ENCODE measurements at regions not wholly inside any gene's neighbourhood (a gene's known extent, or its start where the extent isn't known, plus 50 kb on each side); places are given as distances from the start of the nearest gene placed in this dataset.

- no peaks in the 10 kb centered on the region for H3K27me3 ChIP-seq (replicated peaks; ENCODE audit: control insufficient read depth, insufficient read depth, low read length)
- no peak for TF ChIP-seq CTCF (IDR thresholded peaks at IDR 0.05; ENCODE audit: insufficient read depth, low read length, poor library complexity, severe bottlenecking)
- no peak for DNase-seq (ENCODE audit: extremely low read depth, insufficient read length)
- H3K4me3 ChIP-seq (replicated peaks; ENCODE audit: low read depth, low read length), result no peak overlapping the region
- no peaks in the 10 kb centered on the region for H3K36me3 ChIP-seq (ENCODE audit: control insufficient read depth, insufficient read depth, low read length)
Measured at GRCh38 chr2:164138750-164139149, 402.9 kb upstream of the FIGN start.

GRCh38 chr2:164134336-164134735 lies 398.5 kb upstream of the FIGN start:
- H3K27me3 ChIP-seq (replicated peaks; ENCODE audit: control insufficient read depth, insufficient read depth, low read length), result no peaks in the 10 kb centered on the region
- no peaks in the 10 kb centered on the region for H3K36me3 ChIP-seq (ENCODE audit: control insufficient read depth, insufficient read depth, low read length)
- DNase-seq (ENCODE audit: extremely low read depth, insufficient read length), result no peak
- TF ChIP-seq CTCF (IDR thresholded peaks at IDR 0.05; ENCODE audit: insufficient read depth, low read length, poor library complexity, severe bottlenecking), result no peak
- H3K4me3 ChIP-seq (replicated peaks; ENCODE audit: low read depth, low read length), result no peak overlapping the region

GRCh38 chr2:164127971-164128527 lies 392.2 kb upstream of the FIGN start:
- H3K4me3 ChIP-seq (replicated peaks; ENCODE audit: low read depth, low read length), result no peak overlapping the region
- no peak for DNase-seq (ENCODE audit: extremely low read depth, insufficient read length)
- no peak for TF ChIP-seq CTCF (IDR thresholded peaks at IDR 0.05; ENCODE audit: insufficient read depth, low read length, poor library complexity, severe bottlenecking)
- no peaks in the 10 kb centered on the region for H3K27me3 ChIP-seq (replicated peaks; ENCODE audit: control insufficient read depth, insufficient read depth, low read length)
- H3K36me3 ChIP-seq (ENCODE audit: control insufficient read depth, insufficient read depth, low read length), result no peaks in the 10 kb centered on the region

- DNase-seq (ENCODE audit: extremely low read depth, insufficient read length), result no peak
- no peaks in the 10 kb centered on the region for H3K27me3 ChIP-seq (replicated peaks; ENCODE audit: control insufficient read depth, insufficient read depth, low read length)
- H3K36me3 ChIP-seq (ENCODE audit: control insufficient read depth, insufficient read depth, low read length), result no peaks in the 10 kb centered on the region
- no peak overlapping the region for H3K4me3 ChIP-seq (replicated peaks; ENCODE audit: low read depth, low read length)
- no peak for TF ChIP-seq CTCF (IDR thresholded peaks at IDR 0.05; ENCODE audit: insufficient read depth, low read length, poor library complexity, severe bottlenecking)
Measured at GRCh38 chr2:164126960-164127660, 391.3 kb upstream of the FIGN start.

GRCh38 chr2:164115806-164116205 lies 380.0 kb upstream of the FIGN start:
- DNase-seq (ENCODE audit: extremely low read depth, insufficient read length), result no peak
- H3K4me3 ChIP-seq (replicated peaks; ENCODE audit: low read depth, low read length), result no peak overlapping the region
- no peak for TF ChIP-seq CTCF (IDR thresholded peaks at IDR 0.05; ENCODE audit: insufficient read depth, low read length, poor library complexity, severe bottlenecking)
- no peaks in the 10 kb centered on the region for H3K27me3 ChIP-seq (replicated peaks; ENCODE audit: control insufficient read depth, insufficient read depth, low read length)
- H3K36me3 ChIP-seq (ENCODE audit: control insufficient read depth, insufficient read depth, low read length), result no peaks in the 10 kb centered on the region

All from GM06990 (cell line).